ENCODE measurements at regions not wholly inside any gene's neighbourhood (a gene's known extent, or its start where the extent isn't known, plus 50 kb on each side); places are given as distances from the start of the nearest gene placed in this dataset.

DNA sequence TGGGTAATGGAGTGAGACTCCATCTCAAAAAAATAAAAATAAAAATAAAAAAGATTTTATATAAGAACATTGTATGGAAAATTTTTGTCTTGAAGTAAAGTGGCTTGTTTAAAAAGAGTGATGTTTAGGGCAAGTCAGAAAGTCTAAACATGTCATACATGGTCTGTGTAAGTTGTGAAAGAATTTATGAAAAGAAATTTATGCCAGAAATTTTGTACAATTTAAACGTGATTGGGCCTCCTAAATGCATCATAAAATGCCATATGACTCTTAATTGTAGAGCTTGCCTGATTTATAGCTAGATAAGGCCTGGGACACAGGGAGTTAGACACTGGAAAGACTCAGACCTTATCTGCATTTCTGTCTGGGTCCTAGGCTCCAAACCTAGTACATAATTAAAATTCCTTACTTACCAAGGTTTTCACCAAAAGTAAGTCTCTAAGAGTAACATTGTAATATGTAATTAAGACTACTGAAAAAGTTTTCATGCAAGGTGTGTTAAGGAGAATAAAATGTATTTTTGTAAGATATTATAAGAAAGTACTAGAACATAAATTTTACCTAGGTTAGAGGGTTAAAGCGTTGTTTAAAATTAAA lies 110.5 kb downstream of the AASDHPPT start:
- H3K27me3 ChIP-seq (replicated peaks; ENCODE audit: insufficient read depth), result no peaks in the 10 kb centered on the region
- no peaks in the 10 kb centered on the region for H3K9me3 ChIP-seq
- no peak overlapping the region for H3K27ac ChIP-seq
- intact Hi-C loops (cut with DNase I), result no loop called here
- H3K4me3 ChIP-seq, result no peak overlapping the region
- WGBS, result 14% methylated on average over 2 of the region's 2 CpGs
- DNase-seq (ENCODE audit: low spot score), result no peak
- H3K36me3 ChIP-seq, result no peaks in the 10 kb centered on the region
- no peaks in the 10 kb centered on the region for H3K4me1 ChIP-seq (replicated peaks)
- no peak for TF ChIP-seq POLR2AphosphoS5 (IDR thresholded peaks at IDR 0.05)
- TF ChIP-seq CTCF (IDR thresholded peaks at IDR 0.05), result no peak
- TF ChIP-seq POLR2A (IDR thresholded peaks at IDR 0.05), result no peak

DNA sequence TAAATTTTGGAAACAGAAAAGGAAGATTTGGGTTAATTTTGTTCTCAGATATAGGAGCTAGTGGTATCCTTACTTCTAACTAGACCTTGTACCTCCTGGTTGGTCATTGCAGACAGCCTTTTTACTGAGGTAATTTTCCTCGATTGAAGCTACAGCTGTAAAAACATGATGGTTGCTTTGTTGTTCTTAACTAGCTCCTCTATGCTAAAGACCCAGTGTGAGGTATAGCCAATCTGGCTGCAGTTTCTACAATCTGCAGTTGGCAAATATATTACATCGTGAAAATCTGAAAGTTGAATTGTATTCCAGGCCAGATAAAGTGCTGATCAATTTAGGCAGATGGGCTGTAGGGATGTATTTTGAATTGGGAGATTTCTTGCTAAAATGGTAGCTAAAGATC lies 116.5 kb downstream of the AASDHPPT start:
- DNase-seq (ENCODE audit: low spot score), result no peak
- Histone ChIP-seq H3K27ac (no peak overlapping the region), H3K27me3 (replicated peaks; ENCODE audit: insufficient read depth) (no peaks in the 10 kb centered on the region), H3K9me3 (no peaks in the 10 kb centered on the region), H3K36me3 (no peaks in the 10 kb centered on the region), H3K4me3 (no peak overlapping the region), H3K4me1 (replicated peaks) (no peaks in the 10 kb centered on the region)
- intact Hi-C loops (cut with DNase I), result no loop called here
- TF ChIP-seq POLR2A (IDR thresholded peaks at IDR 0.05) (no peak), POLR2AphosphoS5 (IDR thresholded peaks at IDR 0.05) (no peak), CTCF (IDR thresholded peaks at IDR 0.05) (no peak)
- WGBS, result 46% methylated on average over 2 of the region's 2 CpGs

DNA sequence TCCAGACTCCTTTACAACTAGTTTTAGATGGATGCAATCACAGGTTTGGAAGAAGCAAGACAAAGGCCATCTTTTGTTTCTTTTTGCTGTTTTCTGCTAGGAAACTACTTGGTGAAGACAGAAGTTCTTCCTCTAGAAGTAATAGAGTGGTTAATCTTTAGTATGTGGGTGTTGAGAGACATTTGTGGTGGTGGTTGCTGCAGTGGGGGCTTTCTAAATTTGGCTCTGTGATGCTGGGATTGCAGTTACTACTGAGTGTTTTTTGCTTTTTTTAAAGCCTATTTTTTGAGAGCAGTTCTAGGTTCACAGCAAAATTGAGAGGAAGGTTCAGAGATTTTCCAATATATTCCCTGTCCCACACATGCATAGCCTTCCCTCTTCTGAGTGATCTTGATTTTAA lies 120.0 kb downstream of the AASDHPPT start:
- DNase-seq (ENCODE audit: low spot score), result no peak

DNA sequence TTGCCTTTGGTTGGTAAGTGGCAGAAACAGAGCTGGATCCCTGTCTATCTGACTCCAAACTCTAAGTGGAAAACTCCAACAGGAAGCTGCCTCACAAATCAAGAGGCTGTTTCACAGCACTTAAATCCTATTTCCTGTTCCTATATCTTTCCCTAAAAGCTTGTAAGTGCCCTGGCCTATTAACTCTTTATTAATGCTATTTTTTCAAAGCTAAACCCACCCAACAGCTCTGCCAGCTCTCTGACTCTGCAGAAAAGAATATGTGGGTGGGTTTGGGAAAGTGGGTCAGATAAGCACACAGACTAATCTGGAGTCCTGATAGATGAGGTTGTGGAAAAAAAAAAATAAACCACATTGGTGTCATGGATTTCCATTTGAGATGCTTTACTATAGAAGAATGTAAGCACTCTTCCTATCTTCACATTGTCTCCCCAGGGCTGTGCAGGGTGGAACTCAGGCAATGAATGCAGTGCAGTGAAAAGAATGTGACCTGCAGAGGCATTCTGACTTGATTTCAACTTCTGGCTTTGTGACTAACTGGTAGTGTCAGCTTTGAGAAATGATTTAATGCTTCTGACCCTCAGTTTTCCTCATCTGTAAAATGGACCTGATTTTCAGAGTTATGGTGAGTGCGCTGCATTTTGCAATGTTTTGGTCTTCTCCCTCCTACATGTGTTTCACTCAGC lies 125.6 kb downstream of the AASDHPPT start:
- TF ChIP-seq POLR2AphosphoS5 (IDR thresholded peaks at IDR 0.05), result no peak
- no peak for TF ChIP-seq CTCF (IDR thresholded peaks at IDR 0.05)
- no peak for TF ChIP-seq POLR2A (IDR thresholded peaks at IDR 0.05)
- no peak overlapping the region for H3K27ac ChIP-seq
- no peaks in the 10 kb centered on the region for H3K4me1 ChIP-seq (replicated peaks)
- no peaks in the 10 kb centered on the region for H3K36me3 ChIP-seq
- intact Hi-C loops (cut with DNase I), result no loop called here
- H3K27me3 ChIP-seq (replicated peaks; ENCODE audit: insufficient read depth), result no peaks in the 10 kb centered on the region
- H3K4me3 ChIP-seq, result no peak overlapping the region
- 92% methylated on average over 1 of the region's 1 CpG for WGBS
- no peaks in the 10 kb centered on the region for H3K9me3 ChIP-seq
- DNase-seq (ENCODE audit: low spot score), result no peak

More for the DNA sequence above, 120.0 kb downstream of the AASDHPPT start:
- no peak for TF ChIP-seq CTCF (IDR thresholded peaks at IDR 0.05)
- TF ChIP-seq POLR2A (IDR thresholded peaks at IDR 0.05), result no peak
- no peak for TF ChIP-seq POLR2AphosphoS5 (IDR thresholded peaks at IDR 0.05)
- no peaks in the 10 kb centered on the region for H3K9me3 ChIP-seq
- H3K4me1 ChIP-seq (replicated peaks), result no peaks in the 10 kb centered on the region
- no peak overlapping the region for H3K4me3 ChIP-seq
- no peaks in the 10 kb centered on the region for H3K36me3 ChIP-seq
- H3K27me3 ChIP-seq (replicated peaks; ENCODE audit: insufficient read depth), result no peaks in the 10 kb centered on the region
- no peak overlapping the region for H3K27ac ChIP-seq
- intact Hi-C loops (cut with DNase I), result no loop called here

- H3K4me1 ChIP-seq (replicated peaks), result no peaks in the 10 kb centered on the region
- intact Hi-C loops (cut with DNase I), result no loop called here
- no peaks in the 10 kb centered on the region for H3K9me3 ChIP-seq
- H3K4me3 ChIP-seq, result no peak overlapping the region
- DNase-seq (ENCODE audit: low spot score), result no peak
- no peak overlapping the region for H3K27ac ChIP-seq
- no peaks in the 10 kb centered on the region for H3K27me3 ChIP-seq (replicated peaks; ENCODE audit: insufficient read depth)
- WGBS, result 46% methylated on average over 6 of the region's 6 CpGs
- no peaks in the 10 kb centered on the region for H3K36me3 ChIP-seq
- TF ChIP-seq POLR2A (IDR thresholded peaks at IDR 0.05), result no peak
- no peak for TF ChIP-seq CTCF (IDR thresholded peaks at IDR 0.05)
- no peak for TF ChIP-seq POLR2AphosphoS5 (IDR thresholded peaks at IDR 0.05)
Measured at GRCh38 chr11:106208760-106209159, 131.3 kb downstream of the AASDHPPT start.

All from prostate gland (tissue), 2 donors.